IMR-90 (cell line): ENCODE measurements at regions not wholly inside any gene's neighbourhood (a gene's known extent, or its start where the extent isn't known, plus 50 kb on each side); places are given as distances from the start of the nearest gene placed in this dataset.

Experiments used
- ATAC-seq: fragments of 200-7000 bp; cut with Tn5 transposase; 2 replicates; pipeline ENCODE4 v1.9.1; 2020; ENCODE audit warnings: low read depth, mild to moderate bottlenecking, moderate library complexity
- BruUV-seq: library from RNA; stranded (reverse); fragments of 400-500 nt; replicated peaks from 2 replicates; lab custom pipeline; 2021; lab: Mats Ljungman, UMichigan
- CTCF ChIA-PET: fragments of 300-600 bp; formaldehyde crosslinking; extraction: SDS; loops from one replicate; lab custom pipeline; 2021; ENCODE audit warnings: antibody characterized with exemption; lab: Yijun Ruan, JAX
- POLR2A ChIA-PET: fragments of 300-600 bp; sonication (Branson Sonifier 250); formaldehyde crosslinking; loops from one replicate; lab custom pipeline; 2022; ENCODE audit warnings: antibody characterized with exemption; ENCODE audit not compliant: unreplicated experiment; lab: Charles Lee
- DNase-seq: peaks from one replicate; pipeline ENCODE4 v3.0.0; 2013
- H2AFZ ChIP-seq: replicated peaks from 2 replicates; pipeline ENCODE3; 2013; ENCODE audit warnings: low read length, mild to moderate bottlenecking; ENCODE audit not compliant: poor library complexity
- H2AK5ac ChIP-seq: 2 replicates; pipeline ENCODE4 v1.6.1; 2013; ENCODE audit warnings: low read depth, low read length, inconsistent platforms
- H2AK9ac ChIP-seq: replicated peaks from 2 replicates; pipeline ENCODE3; 2013; ENCODE audit warnings: mild to moderate bottlenecking, low read depth, low read length, moderate library complexity; ENCODE audit not compliant: poor library complexity
- H2BK120ac ChIP-seq: 2 replicates; pipeline ENCODE4 v1.6.1; 2013; ENCODE audit warnings: low read depth, low read length, inconsistent platforms
- H2BK15ac ChIP-seq: 3 replicates; pipeline ENCODE4 v1.6.1; 2013; ENCODE audit warnings: low read depth, low read length, inconsistent platforms
- H2BK20ac ChIP-seq: 2 replicates; pipeline ENCODE4 v1.6.1; 2013; ENCODE audit warnings: low read depth, mild to moderate bottlenecking, inconsistent platforms, low read length, moderate library complexity
- H2BK5ac ChIP-seq: 2 replicates; pipeline ENCODE4 v1.6.1; 2013; ENCODE audit warnings: mild to moderate bottlenecking, low read depth, low read length, inconsistent platforms; ENCODE audit not compliant: poor library complexity, severe bottlenecking
- H3K14ac ChIP-seq: replicated peaks from 2 replicates; pipeline ENCODE4 v1.6.1; 2013; ENCODE audit warnings: low read depth, low read length, inconsistent platforms
- H3K18ac ChIP-seq: 2 replicates; pipeline ENCODE4 v1.6.1; 2013; ENCODE audit warnings: low read depth, low read length, control low read depth
- H3K23ac ChIP-seq: 2 replicates; pipeline ENCODE4 v1.6.1; 2013; ENCODE audit warnings: low read depth, low read length, inconsistent platforms
- H3K27ac ChIP-seq: 2 replicates; pipeline ENCODE4 v1.5.1; 2013; ENCODE audit warnings: mild to moderate bottlenecking, control low read depth, low read length; ENCODE audit not compliant: insufficient read depth
- H3K27me3 ChIP-seq: 2 replicates; pipeline ENCODE4 v1.6.1; 2013; ENCODE audit warnings: low read length; ENCODE audit not compliant: control insufficient read depth, insufficient read depth
- H3K36me3 ChIP-seq: 2 replicates; pipeline ENCODE4 v1.6.1; 2013; ENCODE audit warnings: low read length, mixed read lengths; ENCODE audit not compliant: control insufficient read depth, insufficient read depth
- H3K4ac ChIP-seq: 2 replicates; pipeline ENCODE4 v1.6.1; 2013; ENCODE audit warnings: low read depth, low read length, inconsistent platforms
- H3K4me1 ChIP-seq: 2 replicates; pipeline ENCODE4 v1.6.1; 2013; ENCODE audit warnings: low read length, mixed read lengths; ENCODE audit not compliant: control insufficient read depth, insufficient read depth
- H3K4me2 ChIP-seq: 2 replicates; pipeline ENCODE4 v1.6.1; 2013; ENCODE audit warnings: low read depth, mild to moderate bottlenecking, control low read depth, low read length, moderate library complexity
- H3K4me3 ChIP-seq: 2 replicates; pipeline ENCODE4 v1.5.1; 2013; ENCODE audit warnings: low read depth, mild to moderate bottlenecking, control low read depth, low read length, moderate library complexity; ENCODE audit not compliant: insufficient read depth
- H3K56ac ChIP-seq: 2 replicates; pipeline ENCODE4 v1.6.1; 2013; ENCODE audit warnings: low read length, inconsistent platforms; ENCODE audit not compliant: insufficient read depth; ENCODE audit errors: extremely low read depth
- H3K79me1 ChIP-seq, 2 experiments: 2 replicates each; pipeline ENCODE4 v1.6.1; 2013; ENCODE audit warnings: low read length in 2 of 2, inconsistent platforms in 1 of 2, low read depth in 1 of 2
- H3K9ac ChIP-seq: 2 replicates; pipeline ENCODE4 v1.6.1; 2013; ENCODE audit warnings: low read depth, low read length, control low read depth
- H3K9me1 ChIP-seq: 2 replicates; pipeline ENCODE4 v1.6.1; 2013; ENCODE audit warnings: low read length, inconsistent platforms; ENCODE audit not compliant: insufficient read depth
- H3K9me3 ChIP-seq: 2 replicates; pipeline ENCODE4 v1.6.1; 2013; ENCODE audit warnings: low read length; ENCODE audit not compliant: control insufficient read depth, insufficient read depth
- H4K20me1 ChIP-seq: 2 replicates; pipeline ENCODE4 v1.6.1; 2013; ENCODE audit warnings: low read length, inconsistent platforms; ENCODE audit not compliant: insufficient read depth
- H4K5ac ChIP-seq: 2 replicates; pipeline ENCODE4 v1.6.1; 2013; ENCODE audit warnings: mild to moderate bottlenecking, low read depth, low read length, control low read depth
- H4K8ac ChIP-seq, 2 experiments: 2 replicates each; pipeline ENCODE4 v1.6.1; 2013; ENCODE audit warnings: low read depth in 2 of 2, low read length in 2 of 2, control low read depth in 1 of 2, inconsistent platforms in 1 of 2
- H4K91ac ChIP-seq: 2 replicates; pipeline ENCODE4 v1.6.1; 2013; ENCODE audit warnings: low read depth, low read length, inconsistent platforms; ENCODE audit not compliant: insufficient read depth
- CEBPB ChIP-seq: IDR thresholded peaks from 2 replicates; pipeline ENCODE4 v1.6.1; 2012; ENCODE audit warnings: low read depth, low read length, improper control_type of control experiment
- CTCF ChIP-seq: conservative IDR thresholded peaks from 2 replicates; pipeline ENCODE4 v1.5.1; 2012; ENCODE audit warnings: mild to moderate bottlenecking, low read depth, low read length, improper control_type of control experiment
- ELK1 ChIP-seq: fragments of 150-350 bp; IDR thresholded peaks from 2 replicates; pipeline ENCODE4 v1.6.1; 2016; ENCODE audit warnings: low read depth, mild to moderate bottlenecking, low read length, moderate library complexity, borderline replicate concordance
- FOS ChIP-seq: fragments of 150-350 bp; IDR thresholded peaks from 2 replicates; pipeline ENCODE4 v1.6.1; 2016; ENCODE audit warnings: low read depth, low read length
- MAFK ChIP-seq: IDR thresholded peaks from 2 replicates; pipeline ENCODE4 v1.6.1; 2012; ENCODE audit warnings: low read depth, low read length, improper control_type of control experiment
- MAZ ChIP-seq: IDR thresholded peaks from 2 replicates; pipeline ENCODE4 v1.6.1; 2012; ENCODE audit warnings: low read depth, mild to moderate bottlenecking, low read length, improper control_type of control experiment, moderate library complexity, borderline replicate concordance
- MXI1 ChIP-seq: IDR thresholded peaks from 2 replicates; pipeline ENCODE4 v1.6.1; 2012; ENCODE audit warnings: low read depth, mild to moderate bottlenecking, low read length, moderate library complexity, borderline replicate concordance
- NFE2L2 ChIP-seq: fragments of 150-350 bp; IDR thresholded peaks from 2 replicates; pipeline ENCODE4 v1.6.1; 2016; ENCODE audit warnings: low read depth, mild to moderate bottlenecking, low read length
- POLR2A ChIP-seq: IDR thresholded peaks from 2 replicates; pipeline ENCODE4 v1.6.1; 2012; ENCODE audit warnings: mild to moderate bottlenecking, low read depth, low read length
- RAD21 ChIP-seq: IDR thresholded peaks from 2 replicates; pipeline ENCODE4 v1.6.1; 2012; ENCODE audit warnings: low read length, improper control_type of control experiment
- RCOR1 ChIP-seq: IDR thresholded peaks from 2 replicates; pipeline ENCODE4 v1.6.1; 2012; ENCODE audit warnings: mild to moderate bottlenecking, low read length, improper control_type of control experiment; ENCODE audit not compliant: insufficient replicate concordance
- RFX5 ChIP-seq: IDR thresholded peaks from 2 replicates; pipeline ENCODE4 v1.8.0; 2012; ENCODE audit warnings: low read depth, mild to moderate bottlenecking, low read length, moderate library complexity
- USF2 ChIP-seq: fragments of 150-350 bp; IDR thresholded peaks from 2 replicates; pipeline ENCODE4 v1.6.1; 2017; ENCODE audit warnings: mild to moderate bottlenecking, antibody characterized with exemption, low read length, low read depth
- WGBS, 2 experiments: methylation state at CpG; one replicate each; pipeline versions ENCODE4 v1.1.5 to v1.1.7; 2013; ENCODE audit warnings: missing lambda C conversion rate in 2 of 2; ENCODE audit not compliant: insufficient read length in 1 of 2; ENCODE audit errors: extremely low coverage in 2 of 2; 5-methylcytosine and 5-hydroxymethylcytosine counted together
- dilution Hi-C: fragments of 300-500 bp; cut with HindIII; formaldehyde crosslinking; loops from one replicate; pipeline ENCODE4 v1.14.3; 2018; ENCODE audit warnings: low sequenced_read_pairs; ENCODE audit not compliant: unreplicated experiment
- in situ Hi-C: fragments of 300-500 bp; cut with MboI; formaldehyde crosslinking; loops from 3 replicates; pipeline ENCODE4 v1.14.3; 2019; ENCODE audit warnings: low sequenced_read_pairs, inconsistent platforms, mixed read lengths
- intact Hi-C: fragments of 100-400 bp; cut with micrococcal nuclease; formaldehyde crosslinking; loops from 2 replicates; pipeline ENCODE4 v1.10.0; 2022

GRCh38 chr3:94647131-94647530 is 584.3 kb downstream of the NSUN3 start:
- intact Hi-C loops = no loop called here
- H3K27ac ChIP-seq = no peak overlapping the region
- no TSS peak for BruUV-seq

More at GRCh38 chr3:94647131-94647530, 584.3 kb downstream of the NSUN3 start:
- H2BK120ac ChIP-seq = no peak overlapping the region
- POLR2A ChIA-PET = no interaction called here
- CTCF ChIA-PET = interaction anchor here (0.7 kb wide), 1 partner anchor 92 kb away, joined by 5 read pairs; no protein-coding TSS in a partner anchor
- H2BK20ac ChIP-seq = no peak overlapping the region
- in situ Hi-C loops = no loop called here
- no peak overlapping the region for H3K23ac ChIP-seq
- no peak for DNase-seq
- H2AK9ac ChIP-seq = no peak overlapping the region
- H3K27me3 ChIP-seq = no peaks in the 10 kb centered on the region
- ATAC-seq = no peak
- no peak overlapping the region for H4K5ac ChIP-seq
- H3K14ac ChIP-seq = no peak overlapping the region
- no peaks in the 10 kb centered on the region for H3K79me1 ChIP-seq
- no peak overlapping the region for H3K18ac ChIP-seq
- no peak overlapping the region for H3K4me2 ChIP-seq
- no peaks in the 10 kb centered on the region for H3K36me3 ChIP-seq
- no peak overlapping the region for H2AK5ac ChIP-seq
- H3K56ac ChIP-seq = no peak overlapping the region
- dilution Hi-C loops = no loop called here
- H3K4me1 ChIP-seq = no peaks in the 10 kb centered on the region
- no peak overlapping the region for H4K8ac ChIP-seq
- H2BK5ac ChIP-seq = no peak overlapping the region
- no peaks in the 10 kb centered on the region for H4K20me1 ChIP-seq
- H3K9ac ChIP-seq = no peak overlapping the region
- H3K9me1 ChIP-seq = no peaks in the 10 kb centered on the region
- H4K91ac ChIP-seq = no peak overlapping the region
- H2BK15ac ChIP-seq = no peak overlapping the region
- no peak overlapping the region for H3K4me3 ChIP-seq
- H3K9me3 ChIP-seq = peaks cover 5% of the 10 kb centered on the region; the same call in 1 of the 2 replicates
- TF ChIP-seq MAZ (no peak), CEBPB (no peak), RFX5 (no peak), POLR2A (no peak), USF2 (no peak), CTCF (no peak), ELK1 (no peak), MXI1 (no peak), MAFK (no peak), FOS (no peak), RCOR1 (no peak), NFE2L2 (no peak), RAD21 (no peak)
- H2AFZ ChIP-seq = no peak overlapping the region
- H3K4ac ChIP-seq = no peak overlapping the region
- WGBS, 2 experiments = no CpG with 5 or more reads among the region's 3 CpGs
